Gastrocnemius medialis (tissue), 4 donors: ENCODE measurements at regions not wholly inside any gene's neighbourhood (a gene's known extent, or its start where the extent isn't known, plus 50 kb on each side); places are given as distances from the start of the nearest gene placed in this dataset.
"Not testable (repeated sequence)": the region's sequence is repeated elsewhere in the genome, so short reads cannot be mapped to it uniquely, and the experiment has no call there.

Experiments
- POLR2A ChIP-seq, 2 donors: fragments of 450-650 bp; IDR thresholded peaks; one replicate each; pipeline ENCODE4 v1.6.1; 2017; ENCODE audit warnings: antibody characterized with exemption in 2 of 2, mild to moderate bottlenecking in 2 of 2, moderate library complexity in 2 of 2
- TF ChIP-seq, protein P1 (sequence below), 5 experiments: fragments of 450-650 bp in 3 of 5; fragments of 200-600 bp in 2 of 5; sonication (generic) in 2 of 5; IDR thresholded peaks in 4 of 5; conservative IDR thresholded peaks in 1 of 5; 1 replicate in 4 of 5; 2 replicates in 1 of 5; pipeline ENCODE4 v1.5.1; 2016 to 2019; ENCODE audit warnings: antibody characterized with exemption in 5 of 5, mild to moderate bottlenecking in 3 of 5, moderate library complexity in 3 of 5

DNA sequence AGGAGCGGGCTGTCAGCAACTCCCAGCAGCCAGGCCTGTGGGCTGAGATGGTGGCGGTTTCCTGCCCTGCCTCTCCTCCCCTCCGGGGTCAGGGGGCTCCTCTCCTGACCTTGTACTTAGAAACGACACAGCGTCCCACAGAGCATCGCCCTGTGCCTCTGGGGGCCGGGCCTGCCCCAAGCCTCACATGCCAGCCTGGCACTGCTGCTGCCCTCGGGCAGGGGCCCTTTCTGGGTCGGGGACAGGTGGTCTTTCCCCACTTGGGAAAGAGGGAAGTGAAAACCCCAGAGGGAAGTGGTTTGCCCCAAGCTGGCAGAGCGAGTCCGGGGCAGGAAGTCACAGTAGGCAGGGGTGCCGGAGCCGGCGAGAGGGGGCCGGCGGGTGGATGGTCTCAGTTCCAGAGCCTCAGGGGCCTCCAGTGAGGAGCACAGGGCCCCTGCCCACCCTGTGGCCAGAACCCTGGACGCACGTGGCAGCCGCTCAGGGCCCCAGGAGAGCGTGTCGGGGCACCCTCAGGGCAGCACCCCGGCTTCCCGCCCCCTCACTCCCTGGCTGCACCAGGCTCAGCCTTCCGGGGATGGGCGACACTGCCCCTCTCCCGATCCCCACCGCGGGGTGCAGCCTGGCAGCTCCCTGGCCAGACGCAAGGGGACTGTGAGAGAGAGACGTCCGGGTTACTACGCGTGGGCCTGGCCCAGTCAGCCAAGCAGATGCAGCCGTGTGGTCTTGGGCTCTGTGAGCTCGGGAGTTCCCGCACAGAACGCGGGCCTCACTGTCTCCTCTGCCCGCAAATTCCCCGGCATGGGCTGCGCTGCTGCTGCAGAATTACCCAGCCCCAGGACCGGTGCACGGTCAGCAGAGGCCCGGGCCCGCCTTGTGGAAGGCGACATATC, 4382.9 kb upstream of the TPTE start:
- TF ChIP-seq, protein P1, sequence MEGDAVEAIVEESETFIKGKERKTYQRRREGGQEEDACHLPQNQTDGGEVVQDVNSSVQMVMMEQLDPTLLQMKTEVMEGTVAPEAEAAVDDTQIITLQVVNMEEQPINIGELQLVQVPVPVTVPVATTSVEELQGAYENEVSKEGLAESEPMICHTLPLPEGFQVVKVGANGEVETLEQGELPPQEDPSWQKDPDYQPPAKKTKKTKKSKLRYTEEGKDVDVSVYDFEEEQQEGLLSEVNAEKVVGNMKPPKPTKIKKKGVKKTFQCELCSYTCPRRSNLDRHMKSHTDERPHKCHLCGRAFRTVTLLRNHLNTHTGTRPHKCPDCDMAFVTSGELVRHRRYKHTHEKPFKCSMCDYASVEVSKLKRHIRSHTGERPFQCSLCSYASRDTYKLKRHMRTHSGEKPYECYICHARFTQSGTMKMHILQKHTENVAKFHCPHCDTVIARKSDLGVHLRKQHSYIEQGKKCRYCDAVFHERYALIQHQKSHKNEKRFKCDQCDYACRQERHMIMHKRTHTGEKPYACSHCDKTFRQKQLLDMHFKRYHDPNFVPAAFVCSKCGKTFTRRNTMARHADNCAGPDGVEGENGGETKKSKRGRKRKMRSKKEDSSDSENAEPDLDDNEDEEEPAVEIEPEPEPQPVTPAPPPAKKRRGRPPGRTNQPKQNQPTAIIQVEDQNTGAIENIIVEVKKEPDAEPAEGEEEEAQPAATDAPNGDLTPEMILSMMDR (IDR thresholded peaks at IDR 0.05 in 4 of 5, conservative IDR thresholded peaks at IDR 0.05 in 1 of 5) = not testable (repeated sequence)
- TF ChIP-seq POLR2A (IDR thresholded peaks at IDR 0.05) = not testable (repeated sequence)
